KMS-11 (cell line): ENCODE measurements at regions not wholly inside any gene's neighbourhood (a gene's known extent, or its start where the extent isn't known, plus 50 kb on each side); places are given as distances from the start of the nearest gene placed in this dataset.

Experiments used
- H2AFZ ChIP-seq: fragments of 200-600 bp; sonication (generic); 2 replicates; pipeline ENCODE4 v1.6.1; 2016; ENCODE audit warnings: antibody characterized with exemption, mixed run types, low read depth
- H3K27ac ChIP-seq: fragments of 200-600 bp; sonication (generic); 2 replicates; pipeline ENCODE4 v1.6.1; 2016; ENCODE audit warnings: mild to moderate bottlenecking, mixed run types
- H3K27me3 ChIP-seq: fragments of 200-600 bp; sonication (generic); 2 replicates; pipeline ENCODE4 v1.6.1; 2017; ENCODE audit warnings: mild to moderate bottlenecking, low read depth, mixed run types, moderate library complexity; ENCODE audit not compliant: insufficient read depth
- H3K36me3 ChIP-seq: fragments of 200-600 bp; sonication (generic); 2 replicates; pipeline ENCODE4 v1.6.1; 2017; ENCODE audit warnings: mild to moderate bottlenecking, mixed run types; ENCODE audit not compliant: insufficient read depth
- H3K4me1 ChIP-seq: fragments of 200-600 bp; sonication (generic); 2 replicates; pipeline ENCODE4 v1.6.1; 2016; ENCODE audit warnings: mild to moderate bottlenecking, low read depth, mixed run types; ENCODE audit not compliant: poor library complexity, severe bottlenecking
- H3K4me2 ChIP-seq: fragments of 200-600 bp; sonication (generic); 2 replicates; pipeline ENCODE4 v1.7.0; 2016; ENCODE audit warnings: mild to moderate bottlenecking, mixed run types
- H3K4me3 ChIP-seq: fragments of 200-600 bp; sonication (generic); IDR thresholded peaks from 2 replicates; pipeline ENCODE4 v1.6.1; 2017; ENCODE audit warnings: low read depth, low read length, mixed read lengths; ENCODE audit not compliant: insufficient read depth
- H3K79me2 ChIP-seq: fragments of 200-600 bp; sonication (generic); 2 replicates; pipeline ENCODE4 v1.6.1; 2016; ENCODE audit warnings: low read depth, mixed run types; ENCODE audit not compliant: insufficient read depth
- H3K9ac ChIP-seq: fragments of 200-600 bp; sonication (generic); 2 replicates; pipeline ENCODE4 v1.6.1; 2016; ENCODE audit warnings: mild to moderate bottlenecking, mixed run types
- H4K20me1 ChIP-seq: fragments of 200-600 bp; sonication (generic); 2 replicates; pipeline ENCODE4 v1.6.1; 2016; ENCODE audit warnings: mild to moderate bottlenecking, mixed run types; ENCODE audit not compliant: insufficient read depth
- TF ChIP-seq, protein P1 (sequence below): fragments of 200-600 bp; sonication (generic); conservative IDR thresholded peaks from 2 replicates; pipeline ENCODE4 v1.6.1; 2017; ENCODE audit warnings: low read depth, mild to moderate bottlenecking, antibody characterized with exemption, low read length, moderate library complexity, mixed read lengths

DNA sequence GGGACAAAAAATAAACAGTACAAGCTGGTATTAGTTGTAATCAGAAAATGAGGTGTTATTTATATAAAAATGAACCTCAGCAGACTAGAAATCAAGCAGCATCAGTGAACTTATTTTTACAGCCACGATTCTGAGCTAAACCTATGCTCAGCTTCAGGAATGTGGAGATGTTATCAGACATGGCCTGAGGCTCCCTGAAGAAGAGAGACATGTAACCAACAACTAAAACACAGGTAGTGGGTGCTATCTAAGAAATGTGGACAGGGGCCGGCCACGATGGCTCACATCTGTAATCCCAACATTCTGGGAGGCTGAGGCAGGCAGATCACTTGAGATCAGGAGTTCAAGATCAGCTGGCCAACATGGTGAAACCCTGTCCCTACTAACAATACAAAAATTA lies 534.3 kb downstream of the VRK1 start:
- Histone ChIP-seq H3K27me3 (no peaks in the 10 kb centered on the region), H3K27ac (no peak overlapping the region), H3K36me3 (no peaks in the 10 kb centered on the region), H4K20me1 (no peaks in the 10 kb centered on the region), H3K4me3 (no peak overlapping the region), H3K4me1 (no peaks in the 10 kb centered on the region), H3K9ac (no peak overlapping the region), H3K4me2 (no peak overlapping the region), H2AFZ (no peak overlapping the region), H3K79me2 (no peaks in the 10 kb centered on the region)
- TF ChIP-seq, protein P1, sequence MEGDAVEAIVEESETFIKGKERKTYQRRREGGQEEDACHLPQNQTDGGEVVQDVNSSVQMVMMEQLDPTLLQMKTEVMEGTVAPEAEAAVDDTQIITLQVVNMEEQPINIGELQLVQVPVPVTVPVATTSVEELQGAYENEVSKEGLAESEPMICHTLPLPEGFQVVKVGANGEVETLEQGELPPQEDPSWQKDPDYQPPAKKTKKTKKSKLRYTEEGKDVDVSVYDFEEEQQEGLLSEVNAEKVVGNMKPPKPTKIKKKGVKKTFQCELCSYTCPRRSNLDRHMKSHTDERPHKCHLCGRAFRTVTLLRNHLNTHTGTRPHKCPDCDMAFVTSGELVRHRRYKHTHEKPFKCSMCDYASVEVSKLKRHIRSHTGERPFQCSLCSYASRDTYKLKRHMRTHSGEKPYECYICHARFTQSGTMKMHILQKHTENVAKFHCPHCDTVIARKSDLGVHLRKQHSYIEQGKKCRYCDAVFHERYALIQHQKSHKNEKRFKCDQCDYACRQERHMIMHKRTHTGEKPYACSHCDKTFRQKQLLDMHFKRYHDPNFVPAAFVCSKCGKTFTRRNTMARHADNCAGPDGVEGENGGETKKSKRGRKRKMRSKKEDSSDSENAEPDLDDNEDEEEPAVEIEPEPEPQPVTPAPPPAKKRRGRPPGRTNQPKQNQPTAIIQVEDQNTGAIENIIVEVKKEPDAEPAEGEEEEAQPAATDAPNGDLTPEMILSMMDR, result no peak

DNA sequence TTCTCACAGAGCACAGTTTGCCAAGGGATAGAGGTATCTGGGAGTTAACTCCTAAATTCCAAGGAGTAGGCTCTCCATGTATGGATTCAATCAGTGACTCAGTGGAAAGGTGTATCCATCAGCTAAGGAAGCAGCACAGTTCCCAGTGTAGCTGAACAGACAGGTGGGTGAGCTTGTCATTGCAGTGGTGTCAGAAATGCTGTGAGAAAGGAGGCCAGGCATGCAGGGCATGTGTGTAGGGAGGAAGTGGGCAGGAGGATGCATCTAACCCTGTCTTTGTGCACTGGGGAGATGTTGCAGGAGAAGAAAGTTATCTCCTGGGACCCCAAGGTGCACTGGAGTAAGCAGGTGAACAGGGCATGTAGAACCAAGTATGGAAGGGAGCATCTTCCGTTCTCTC lies 539.0 kb downstream of the VRK1 start:
- Histone ChIP-seq H3K27me3 (no peaks in the 10 kb centered on the region), H3K79me2 (no peaks in the 10 kb centered on the region), H3K36me3 (no peaks in the 10 kb centered on the region), H3K4me2 (no peak overlapping the region), H4K20me1 (no peaks in the 10 kb centered on the region), H3K27ac (no peak overlapping the region), H3K9ac (no peak overlapping the region), H3K4me1 (no peaks in the 10 kb centered on the region), H3K4me3 (no peak overlapping the region), H2AFZ (no peak overlapping the region)
- TF ChIP-seq, protein P1, result no peak

DNA sequence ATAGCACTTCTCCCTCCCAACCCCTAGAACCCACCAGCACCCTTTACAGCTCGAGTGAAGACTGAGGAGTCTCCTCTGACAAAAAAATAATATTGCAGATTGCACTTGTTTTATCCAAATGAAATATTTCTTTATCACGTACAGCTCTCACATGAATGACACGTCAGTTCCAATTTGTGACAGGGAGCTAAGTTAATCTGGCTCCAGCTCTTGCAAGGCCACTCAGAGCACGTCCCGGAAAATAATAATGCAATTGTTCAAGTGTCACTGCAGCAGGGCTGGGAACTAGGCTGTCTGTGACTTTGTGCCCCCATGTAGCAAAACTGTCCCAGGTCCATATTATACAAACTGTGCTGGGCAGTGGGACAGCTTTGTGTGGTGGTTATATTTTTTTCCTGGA lies 539.6 kb downstream of the VRK1 start:
- TF ChIP-seq, protein P1, result no peak
- H3K27me3 ChIP-seq, result no peaks in the 10 kb centered on the region
- no peak overlapping the region for H2AFZ ChIP-seq
- no peaks in the 10 kb centered on the region for H3K36me3 ChIP-seq
- no peak overlapping the region for H3K4me2 ChIP-seq
- no peak overlapping the region for H3K9ac ChIP-seq
- no peak overlapping the region for H3K27ac ChIP-seq
- H4K20me1 ChIP-seq, result no peaks in the 10 kb centered on the region
- H3K79me2 ChIP-seq, result no peaks in the 10 kb centered on the region
- no peak overlapping the region for H3K4me3 ChIP-seq
- H3K4me1 ChIP-seq, result no peaks in the 10 kb centered on the region

DNA sequence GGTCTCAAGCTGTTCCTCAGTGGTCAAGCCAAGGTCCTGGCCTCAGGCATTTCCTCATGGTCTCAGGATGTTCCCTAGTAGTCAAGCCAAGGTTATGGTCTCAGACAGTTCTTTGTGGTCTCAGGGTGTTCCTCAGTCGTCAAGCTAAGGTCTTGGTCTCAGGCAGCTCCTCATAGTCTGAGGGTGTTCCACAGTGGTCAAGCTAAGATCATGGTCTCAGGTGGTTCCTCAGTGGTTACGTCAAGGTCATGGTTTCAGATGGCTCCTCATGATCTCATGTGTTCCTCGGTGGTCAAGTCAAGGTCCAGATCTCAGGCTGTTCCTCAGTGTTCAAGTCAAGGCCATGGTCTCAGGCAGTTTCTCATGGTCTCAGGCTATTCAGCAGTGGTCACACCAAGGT lies 540.1 kb downstream of the VRK1 start:
- Histone ChIP-seq H3K4me2 (no peak overlapping the region), H3K27ac (no peak overlapping the region), H4K20me1 (no peaks in the 10 kb centered on the region), H3K36me3 (no peaks in the 10 kb centered on the region), H3K27me3 (no peaks in the 10 kb centered on the region), H3K79me2 (no peaks in the 10 kb centered on the region), H2AFZ (no peak overlapping the region), H3K4me1 (no peaks in the 10 kb centered on the region), H3K4me3 (no peak overlapping the region), H3K9ac (no peak overlapping the region)
- TF ChIP-seq, protein P1, result no peak

DNA sequence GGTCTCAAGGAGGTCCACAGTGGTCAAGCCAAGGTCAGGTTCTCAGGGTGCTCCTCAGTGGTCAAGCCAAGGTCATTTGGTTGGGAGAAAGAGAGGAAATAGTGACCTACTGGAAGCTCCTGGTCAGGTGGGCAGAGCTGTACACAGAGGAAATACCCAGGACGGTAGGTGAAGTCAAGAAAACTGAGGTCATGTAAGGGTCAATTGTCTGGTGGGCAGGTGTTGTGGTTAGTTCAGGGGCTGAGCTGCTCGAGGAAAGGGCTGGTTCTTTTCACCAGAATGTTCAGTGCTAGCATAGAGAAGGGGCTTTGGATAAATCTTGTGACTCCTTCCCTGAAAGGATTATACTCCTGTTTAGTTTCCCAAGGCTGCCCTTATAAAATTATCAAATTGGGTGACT lies 540.5 kb downstream of the VRK1 start:
- H3K9ac ChIP-seq, result no peak overlapping the region
- H3K79me2 ChIP-seq, result no peaks in the 10 kb centered on the region
- no peaks in the 10 kb centered on the region for H3K27me3 ChIP-seq
- H4K20me1 ChIP-seq, result no peaks in the 10 kb centered on the region
- no peak overlapping the region for H3K4me3 ChIP-seq
- TF ChIP-seq, protein P1, result no peak
- no peak overlapping the region for H2AFZ ChIP-seq
- H3K36me3 ChIP-seq, result no peaks in the 10 kb centered on the region
- H3K4me2 ChIP-seq, result no peak overlapping the region
- no peaks in the 10 kb centered on the region for H3K4me1 ChIP-seq
- H3K27ac ChIP-seq, result no peak overlapping the region
